Trophoblast cell (in vitro differentiated cells and primary cell): ENCODE measurements at regions not wholly inside any gene's neighbourhood (a gene's known extent, or its start where the extent isn't known, plus 50 kb on each side); places are given as distances from the start of the nearest gene placed in this dataset.
A peak's percentile ranks its signal among the peaks of the same experiment; 100 is the strongest.

ENCODE experiments used
- DNase-seq, 2 donors: peaks; one replicate each; pipeline ENCODE4 v3.0.0-alpha.2; 2016
- H2AFZ ChIP-seq: 2 replicates; pipeline ENCODE4 v1.6.1; 2013; ENCODE audit warnings: low read length, moderate library complexity, mild to moderate bottlenecking; ENCODE audit not compliant: insufficient read depth, poor library complexity
- H2AK5ac ChIP-seq: 2 replicates; pipeline ENCODE4 v1.6.1; 2013; ENCODE audit warnings: mild to moderate bottlenecking, low read length
- H2BK120ac ChIP-seq: 2 replicates; pipeline ENCODE4 v1.6.1; 2013; ENCODE audit warnings: low read length, mild to moderate bottlenecking, moderate library complexity; ENCODE audit not compliant: insufficient read depth, poor library complexity
- H2BK12ac ChIP-seq: 2 replicates; pipeline ENCODE4 v1.6.1; 2013; ENCODE audit warnings: mild to moderate bottlenecking, low read length, moderate library complexity
- H2BK5ac ChIP-seq: 2 replicates; pipeline ENCODE4 v1.6.1; 2013; ENCODE audit warnings: low read length, low read depth, moderate library complexity, mild to moderate bottlenecking; ENCODE audit not compliant: poor library complexity
- H3K14ac ChIP-seq: 2 replicates; pipeline ENCODE4 v1.6.1; 2013; ENCODE audit warnings: mild to moderate bottlenecking, low read length
- H3K18ac ChIP-seq: 2 replicates; pipeline ENCODE4 v1.6.1; 2013; ENCODE audit warnings: mild to moderate bottlenecking, low read length
- H3K23ac ChIP-seq: 2 replicates; pipeline ENCODE4 v1.6.1; 2013; ENCODE audit warnings: low read length
- H3K27ac ChIP-seq: 2 replicates; pipeline ENCODE4 v1.5.1; 2013; ENCODE audit warnings: low read depth, mild to moderate bottlenecking, inconsistent platforms, low read length, moderate library complexity
- H3K27me3 ChIP-seq: 2 replicates; pipeline ENCODE4 v1.6.1; 2013; ENCODE audit warnings: inconsistent platforms, mild to moderate bottlenecking, low read length, moderate library complexity; ENCODE audit not compliant: insufficient read depth
- H3K36me3 ChIP-seq, 2 experiments: 1 replicate in 1 of 2; 2 replicates in 1 of 2; pipeline ENCODE4 v1.6.1; 2013; ENCODE audit warnings: low read length in 2 of 2, mild to moderate bottlenecking in 2 of 2, moderate library complexity in 1 of 2; ENCODE audit not compliant: insufficient read depth in 2 of 2, control insufficient read depth in 1 of 2
- H3K4ac ChIP-seq: 2 replicates; pipeline ENCODE4 v1.6.1; 2013; ENCODE audit warnings: low read depth, mild to moderate bottlenecking, low read length, moderate library complexity
- H3K4me1 ChIP-seq, 2 experiments: 1 replicate in 1 of 2; 2 replicates in 1 of 2; pipeline ENCODE4 v1.6.1; 2013; ENCODE audit warnings: low read length in 2 of 2, mild to moderate bottlenecking in 2 of 2, moderate library complexity in 1 of 2; ENCODE audit not compliant: insufficient read depth in 2 of 2, control insufficient read depth in 1 of 2
- H3K4me2 ChIP-seq: 2 replicates; pipeline ENCODE4 v1.6.1; 2013; ENCODE audit warnings: inconsistent platforms, mild to moderate bottlenecking, low read length, moderate library complexity
- H3K4me3 ChIP-seq: 2 replicates; pipeline ENCODE4 v1.5.1; 2013; ENCODE audit warnings: mild to moderate bottlenecking, low read depth, low read length, inconsistent platforms
- H3K79me1 ChIP-seq: one replicate; pipeline ENCODE4 v1.6.1; 2013; ENCODE audit warnings: low read length
- H3K79me2 ChIP-seq: 2 replicates; pipeline ENCODE4 v1.6.1; 2013; ENCODE audit warnings: low read length, mild to moderate bottlenecking; ENCODE audit not compliant: control insufficient read depth, insufficient read depth, poor library complexity
- H3K9ac ChIP-seq: 2 replicates; pipeline ENCODE4 v1.6.1; 2013; ENCODE audit warnings: mild to moderate bottlenecking, low read length
- H3K9me3 ChIP-seq: 2 replicates; pipeline ENCODE4 v1.6.1; 2013; ENCODE audit warnings: low read depth, mild to moderate bottlenecking, control low read depth, inconsistent platforms, low read length; ENCODE audit not compliant: insufficient read depth
- H4K12ac ChIP-seq: 2 replicates; pipeline ENCODE4 v1.6.1; 2013; ENCODE audit warnings: low read depth, mild to moderate bottlenecking, low read length, moderate library complexity
- H4K8ac ChIP-seq: 2 replicates; pipeline ENCODE4 v1.6.1; 2013; ENCODE audit warnings: low read depth, mild to moderate bottlenecking, low read length, moderate library complexity
- H4K91ac ChIP-seq: one replicate; pipeline ENCODE4 v1.6.1; 2013; ENCODE audit warnings: low read depth, mild to moderate bottlenecking, low read length, moderate library complexity
- WGBS: extraction: QIAGEN DNeasy Blood & Tissue Kit; methylation state at CpG from one replicate; pipeline ENCODE4 v1.1.7; 2013; ENCODE audit warnings: missing lambda C conversion rate; ENCODE audit not compliant: insufficient read length, insufficient coverage; ENCODE audit errors: extremely low coverage; 5-methylcytosine and 5-hydroxymethylcytosine counted together

GRCh38 chr4:156326246-156326645 lies 372.6 kb upstream of the CTSO start:
- Histone ChIP-seq H3K4me3 (no peak overlapping the region), H2BK120ac (no peak overlapping the region), H3K36me3 (no peaks in the 10 kb centered on the region)

GRCh38 chr4:156322592-156322991 lies 368.9 kb upstream of the CTSO start:
- H2AFZ ChIP-seq, result no peak overlapping the region

More at GRCh38 chr4:156326246-156326645, 372.6 kb upstream of the CTSO start:
- Histone ChIP-seq H3K79me2 (no peaks in the 10 kb centered on the region), H3K14ac (no peak overlapping the region), H2AK5ac (no peak overlapping the region), H4K91ac (no peak overlapping the region), H3K9me3 (no peaks in the 10 kb centered on the region), H4K8ac (no peak overlapping the region), H3K4me2 (no peak overlapping the region), H3K18ac (no peak overlapping the region), H3K4ac (no peak overlapping the region), H3K23ac (no peak overlapping the region), H2BK12ac (no peak overlapping the region), H3K27me3 (no peaks in the 10 kb centered on the region), H2BK5ac (no peak overlapping the region), H2AFZ (no peak overlapping the region), H4K12ac (no peak overlapping the region), H3K27ac (no peak overlapping the region), H3K79me1 (no peaks in the 10 kb centered on the region), H3K9ac (no peak overlapping the region), H3K4me1 (no peaks in the 10 kb centered on the region)
- DNase-seq, result no peak
- WGBS, result no CpG with 5 or more reads among the region's 4 CpGs

GRCh38 chr4:156321203-156321602 lies 367.5 kb upstream of the CTSO start:
- no peak overlapping the region for H3K4ac ChIP-seq
- H3K14ac ChIP-seq, result no peak overlapping the region
- H2BK12ac ChIP-seq, result no peak overlapping the region
- no peak overlapping the region for H3K18ac ChIP-seq
- H4K12ac ChIP-seq, result no peak overlapping the region
- no peaks in the 10 kb centered on the region for H3K79me2 ChIP-seq
- H3K9me3 ChIP-seq, result no peaks in the 10 kb centered on the region
- no peaks in the 10 kb centered on the region for H3K27me3 ChIP-seq
- no peaks in the 10 kb centered on the region for H3K36me3 ChIP-seq
- no peaks in the 10 kb centered on the region for H3K4me1 ChIP-seq
- H3K79me1 ChIP-seq, result no peaks in the 10 kb centered on the region
- no peak overlapping the region for H3K4me2 ChIP-seq
- H2AFZ ChIP-seq, result no peak overlapping the region
- H2BK120ac ChIP-seq, result no peak overlapping the region
- WGBS, result no CpG with 5 or more reads among the region's 2 CpGs
- no peak overlapping the region for H3K27ac ChIP-seq
- no peak overlapping the region for H3K23ac ChIP-seq
- no peak overlapping the region for H2BK5ac ChIP-seq
- no peak overlapping the region for H4K8ac ChIP-seq
- no peak overlapping the region for H3K4me3 ChIP-seq
- H3K9ac ChIP-seq, result no peak overlapping the region
- H2AK5ac ChIP-seq, result no peak overlapping the region
- H4K91ac ChIP-seq, result no peak overlapping the region
- DNase-seq, result peak; percentile 51 to 71

More at GRCh38 chr4:156322592-156322991, 368.9 kb upstream of the CTSO start:
- H4K8ac ChIP-seq, result no peak overlapping the region
- no peak overlapping the region for H3K23ac ChIP-seq
- no peak overlapping the region for H3K9ac ChIP-seq
- no peak overlapping the region for H3K4ac ChIP-seq
- peak in 1 of 2 donors; percentile 42 for DNase-seq
- H3K4me3 ChIP-seq, result no peak overlapping the region
- H3K79me1 ChIP-seq, result no peaks in the 10 kb centered on the region
- no peaks in the 10 kb centered on the region for H3K9me3 ChIP-seq
- no peaks in the 10 kb centered on the region for H3K4me1 ChIP-seq
- H2AK5ac ChIP-seq, result no peak overlapping the region
- no peak overlapping the region for H2BK5ac ChIP-seq
- no peaks in the 10 kb centered on the region for H3K79me2 ChIP-seq
- H3K36me3 ChIP-seq, result no peaks in the 10 kb centered on the region
- no peaks in the 10 kb centered on the region for H3K27me3 ChIP-seq
- no peak overlapping the region for H3K18ac ChIP-seq
- no peak overlapping the region for H4K91ac ChIP-seq
- no peak overlapping the region for H3K14ac ChIP-seq
- no peak overlapping the region for H4K12ac ChIP-seq
- no peak overlapping the region for H2BK120ac ChIP-seq
- no peak overlapping the region for H2BK12ac ChIP-seq
- H3K27ac ChIP-seq, result no peak overlapping the region
- no peak overlapping the region for H3K4me2 ChIP-seq

- Histone ChIP-seq H3K14ac (no peak overlapping the region), H2AFZ (no peak overlapping the region), H3K4me1 (no peaks in the 10 kb centered on the region), H4K12ac (no peak overlapping the region), H2BK12ac (no peak overlapping the region), H3K36me3 (peaks cover 0 to 1% of the 10 kb centered on the region in 2 experiments), H3K4ac (no peak overlapping the region), H2BK5ac (no peak overlapping the region), H3K23ac (no peak overlapping the region), H3K79me1 (no peaks in the 10 kb centered on the region), H3K9ac (no peak overlapping the region), H3K27ac (no peak overlapping the region), H2AK5ac (no peak overlapping the region), H3K27me3 (no peaks in the 10 kb centered on the region), H3K18ac (no peak overlapping the region), H3K4me2 (no peak overlapping the region), H4K91ac (no peak overlapping the region), H3K79me2 (no peaks in the 10 kb centered on the region), H2BK120ac (no peak overlapping the region), H3K4me3 (no peak overlapping the region), H4K8ac (no peak overlapping the region), H3K9me3 (no peaks in the 10 kb centered on the region)
- WGBS, result no CpG with 5 or more reads among the region's 2 CpGs
- DNase-seq, result no peak
Measured at GRCh38 chr4:156313497-156313896, 359.8 kb upstream of the CTSO start.
